ENCODE measurements at regions not wholly inside any gene's neighbourhood (a gene's known extent, or its start where the extent isn't known, plus 50 kb on each side); places are given as distances from the start of the nearest gene placed in this dataset.

GRCh38 chr19:30634996-30635975 is 263.1 kb downstream of the ZNF536 start:
- DNase-seq (ENCODE audit: low read depth in 2 of 2): no peak

DNA sequence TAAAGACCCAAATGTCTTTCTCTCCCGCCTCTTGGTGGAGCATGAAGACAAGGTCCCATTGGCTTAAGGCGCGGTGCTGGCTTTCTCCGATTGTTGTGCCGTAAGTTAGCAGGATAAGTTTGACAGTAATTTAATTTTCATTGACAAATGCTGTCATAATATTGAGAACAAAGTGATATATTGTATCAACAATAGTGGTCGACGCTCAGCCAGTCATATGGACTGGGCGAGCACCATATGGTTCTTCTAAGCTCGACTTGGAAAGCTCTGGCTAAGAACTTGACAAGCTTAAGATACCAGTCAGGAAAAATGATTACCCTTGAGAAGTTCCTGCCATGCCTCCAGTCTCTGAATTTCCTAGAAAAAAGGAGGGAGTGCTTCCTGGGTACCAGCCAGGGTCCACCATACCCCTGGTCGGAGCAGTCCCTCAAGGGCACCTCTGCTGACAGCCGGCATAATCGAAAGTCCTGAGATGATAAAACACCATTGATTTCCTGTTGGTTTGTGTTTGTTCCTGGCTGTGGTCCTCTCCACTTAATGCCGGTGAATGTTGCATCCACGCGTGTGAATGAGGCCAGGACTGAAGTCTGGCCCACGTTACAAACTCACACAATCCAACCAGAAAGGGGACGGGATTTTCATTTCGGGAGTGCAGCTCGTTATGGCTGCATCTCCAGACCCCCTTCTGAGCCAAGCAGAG is 262.1 kb downstream of the ZNF536 start:
- DNase-seq (ENCODE audit: low read depth in 2 of 2): no peak

- no peak for DNase-seq (ENCODE audit: low read depth in 2 of 2)
Observed at GRCh38 chr19:30631033-30631370, 258.8 kb downstream of the ZNF536 start.

DNA sequence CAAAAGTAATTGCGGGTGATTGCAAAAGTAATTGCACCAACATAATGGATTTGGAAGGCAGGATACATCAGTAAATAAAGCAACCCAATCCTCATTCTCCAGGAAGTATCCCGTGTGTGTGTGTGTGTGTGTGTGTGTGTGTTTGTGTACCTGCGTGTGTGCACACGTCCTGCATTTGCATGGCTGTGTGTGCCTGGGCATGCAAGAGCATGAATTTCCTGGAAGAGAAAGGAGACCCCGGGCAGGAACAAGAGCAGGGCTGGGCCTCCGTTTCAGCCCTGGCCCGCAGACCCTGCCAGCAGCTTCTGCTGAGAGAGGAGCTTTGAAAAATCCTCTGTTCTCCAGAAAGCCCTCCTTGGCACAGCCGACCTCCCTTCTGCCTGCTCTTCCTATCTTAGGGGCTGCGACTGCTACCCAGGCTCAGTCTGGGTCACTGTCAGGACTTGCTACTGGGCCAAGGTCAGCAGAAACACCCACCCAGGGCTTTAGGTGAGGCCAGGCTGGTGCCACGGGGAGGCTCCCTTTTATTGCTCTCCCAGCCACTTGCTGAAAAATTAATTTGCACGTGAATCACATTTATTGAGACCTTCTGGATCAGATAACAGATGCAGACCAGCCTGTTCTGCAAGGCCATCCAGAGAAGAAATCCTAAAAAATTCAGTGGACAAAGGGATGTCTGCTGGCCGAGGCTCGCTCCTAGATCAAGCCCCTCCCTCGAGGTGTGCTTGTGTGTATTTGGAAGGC is 258.3 kb downstream of the ZNF536 start:
- no peak for DNase-seq (ENCODE audit: low read depth in 2 of 2)

DNA sequence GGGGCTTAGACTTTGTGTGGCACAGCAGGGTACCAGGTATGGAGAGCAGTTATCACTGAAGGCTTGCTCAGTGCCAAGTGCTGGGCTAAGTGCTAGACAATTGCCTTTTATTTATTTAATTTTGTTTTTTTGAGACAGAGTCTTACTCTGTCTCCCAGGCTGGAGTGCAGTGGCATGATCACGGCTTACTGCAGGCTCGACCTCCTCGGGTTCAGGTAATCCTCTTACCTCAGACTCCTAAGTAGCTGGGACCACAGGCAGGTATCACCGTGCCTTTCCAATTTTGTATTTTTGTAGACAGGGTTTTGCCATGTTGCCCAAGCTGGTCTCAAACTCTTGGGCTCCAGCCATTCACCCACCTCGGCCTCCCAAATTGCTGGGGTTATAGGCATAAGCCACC is 256.9 kb downstream of the ZNF536 start:
- no peak for DNase-seq (ENCODE audit: low read depth in 2 of 2)

DNA sequence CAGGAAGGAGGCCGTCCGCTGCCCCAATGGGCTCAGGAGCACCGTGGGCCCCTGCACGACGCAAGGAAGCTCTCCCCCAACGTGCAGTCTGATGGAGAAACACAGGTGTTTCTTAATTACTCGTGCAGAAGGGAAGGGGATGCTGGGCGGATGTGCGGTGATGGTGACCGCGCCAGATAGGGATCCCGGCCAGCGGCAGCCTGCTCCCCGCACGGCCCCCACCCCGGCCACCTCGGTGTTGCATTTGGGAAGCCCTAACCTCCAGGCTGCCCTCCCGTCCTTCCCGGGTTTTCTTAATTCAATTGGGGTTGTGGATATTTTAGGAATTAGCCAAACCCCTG is 254.4 kb downstream of the ZNF536 start:
- DNase-seq (ENCODE audit: low read depth in 2 of 2): no peak

DNA sequence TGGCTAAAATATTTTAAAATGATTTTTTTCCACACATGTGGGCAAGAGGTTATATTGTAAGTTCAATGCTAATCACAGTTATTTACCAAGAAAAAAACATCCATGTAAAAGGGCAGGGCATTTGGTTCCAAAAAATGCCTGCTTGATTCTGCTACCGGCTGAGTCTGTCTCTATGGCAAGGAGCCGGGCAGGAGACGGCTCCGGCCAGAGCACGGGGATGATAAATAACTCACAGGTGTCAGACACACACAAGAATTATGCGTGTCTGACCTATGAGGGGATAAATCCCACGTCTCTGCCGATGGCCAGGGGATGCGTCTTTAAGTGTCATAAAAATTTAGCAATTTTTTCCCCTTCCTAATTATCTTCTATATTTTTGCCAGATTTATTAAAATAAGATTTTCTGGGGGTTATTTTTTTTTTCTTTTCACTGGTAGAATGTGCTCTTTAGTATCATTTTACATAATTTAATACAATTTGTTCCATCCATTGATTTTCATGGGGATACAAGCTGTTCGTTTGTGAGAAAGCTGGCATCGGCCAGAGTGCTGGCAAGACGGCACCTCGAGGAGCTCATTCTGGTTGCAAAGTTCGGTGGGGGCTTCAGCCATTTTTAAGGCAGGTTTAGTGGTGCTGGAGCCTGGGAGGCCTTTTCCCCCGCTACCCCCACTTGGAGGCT is 253.9 kb downstream of the ZNF536 start:
- no peak for DNase-seq (ENCODE audit: low read depth in 2 of 2)

DNA sequence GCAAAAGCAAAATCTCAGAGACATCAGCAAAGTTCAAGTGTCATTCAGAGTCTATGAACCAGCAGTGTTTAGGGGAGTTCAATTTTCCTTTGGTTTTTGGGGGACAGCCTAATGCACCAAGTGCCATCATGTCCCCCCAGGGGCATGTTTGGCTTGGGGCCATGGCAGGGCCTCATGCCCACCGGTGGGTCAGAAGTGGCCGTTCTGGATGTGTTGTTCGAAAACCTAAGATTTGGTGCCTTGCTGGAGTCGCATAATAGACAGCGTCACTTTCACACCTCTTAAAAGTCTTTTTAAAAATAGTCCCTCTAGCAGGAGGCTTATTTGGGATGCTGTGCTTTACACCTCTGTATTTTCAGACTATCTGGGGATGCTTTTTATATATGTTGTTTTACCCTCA is 250.1 kb downstream of the ZNF536 start:
- no peak for DNase-seq (ENCODE audit: low read depth in 2 of 2)

GRCh38 chr19:30621326-30621920 is 249.2 kb downstream of the ZNF536 start:
- no peak for DNase-seq (ENCODE audit: low read depth in 2 of 2)

DNA sequence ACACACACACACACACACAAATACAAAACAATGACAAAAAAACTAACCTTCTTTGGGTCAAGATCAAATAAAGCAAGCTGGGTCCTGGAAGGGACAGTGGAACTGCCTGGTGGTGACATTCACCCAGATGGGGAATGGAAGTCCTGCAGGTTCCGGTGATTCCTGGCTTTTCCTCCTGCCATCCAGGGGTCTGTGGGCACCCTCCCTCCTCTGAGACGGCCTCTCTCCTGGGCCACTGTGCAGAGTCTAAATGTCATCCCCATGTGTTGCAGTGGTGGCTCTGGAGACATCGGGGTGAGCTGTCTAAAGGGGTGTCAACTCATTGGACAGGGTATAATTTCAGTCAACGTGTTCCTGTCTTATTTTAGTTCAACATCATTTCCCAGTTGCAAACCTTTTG is 248.2 kb downstream of the ZNF536 start:
- DNase-seq (ENCODE audit: low read depth in 2 of 2): no peak

GRCh38 chr19:30609656-30610270 is 237.6 kb downstream of the ZNF536 start:
- DNase-seq (ENCODE audit: low read depth in 2 of 2): no peak

- no peak for DNase-seq (ENCODE audit: low read depth in 2 of 2)
Observed at GRCh38 chr19:30608471-30608870, 236.3 kb downstream of the ZNF536 start.

Measured in stimulated activated CD4-positive, alpha-beta T cell treated with anti-CD3 and anti-CD28 coated beads, Interleukin-12 subunit alpha, Interleukin-12 subunit beta, amount 100 ng/mL, for 24 hours (primary cell).